ENCODE measurements at regions not wholly inside any gene's neighbourhood (a gene's known extent, or its start where the extent isn't known, plus 50 kb on each side); places are given as distances from the start of the nearest gene placed in this dataset.

DNA sequence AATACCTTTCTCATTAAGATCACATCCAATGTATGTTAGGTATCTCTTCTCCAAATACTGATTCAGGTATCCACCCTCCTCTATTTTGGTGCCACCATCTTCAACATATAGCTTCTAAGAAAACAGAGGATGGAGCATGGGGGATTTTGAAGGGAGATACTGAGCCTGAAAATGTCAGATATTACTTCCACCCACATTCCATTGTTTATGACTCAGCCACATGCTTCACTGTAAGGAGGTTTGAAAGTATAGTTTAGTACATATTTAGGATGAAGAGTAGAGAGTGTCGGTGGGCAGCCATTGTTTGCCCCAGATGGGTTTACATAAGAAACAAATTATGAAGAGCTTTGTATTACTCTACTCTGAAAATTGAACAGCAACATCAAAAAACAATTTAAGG, 286.7 kb downstream of the TFAP2B start:
- Histone ChIP-seq H2AFZ (no peak overlapping the region), H3K4me2 (no peak overlapping the region), H3K9me2 (ENCODE audit: insufficient read depth) (peaks cover 5% of the 10 kb centered on the region; the same call in 1 of the 2 replicates), H3K27me3 (ENCODE audit: insufficient read depth) (no peaks in the 10 kb centered on the region), H3F3A (replicated peaks; ENCODE audit: low read depth) (no peaks in the 10 kb centered on the region), H3K36me3 (ENCODE audit: insufficient read depth) (no peaks in the 10 kb centered on the region), H4K20me1 (replicated peaks; ENCODE audit: insufficient read depth) (no peaks in the 10 kb centered on the region), H3K27ac (ENCODE audit: low read depth) (no peak overlapping the region), H3K79me2 (replicated peaks; ENCODE audit: insufficient read depth) (no peaks in the 10 kb centered on the region), H3K4me3 (no peak overlapping the region), H3K4me1 (ENCODE audit: insufficient read depth) (no peaks in the 10 kb centered on the region)
- peaks cover 1% of the 10 kb centered on the region for H3K27me3 Mint-ChIP-seq (ENCODE audit: insufficient read depth, low read depth, poor library complexity)
- no peaks in the 10 kb centered on the region for H3K36me3 Mint-ChIP-seq (ENCODE audit: low read depth)
- ATAC-seq (no peak), DNase-seq (ENCODE audit: low spot score) (no peak)
- TF ChIP-seq, protein P1, sequence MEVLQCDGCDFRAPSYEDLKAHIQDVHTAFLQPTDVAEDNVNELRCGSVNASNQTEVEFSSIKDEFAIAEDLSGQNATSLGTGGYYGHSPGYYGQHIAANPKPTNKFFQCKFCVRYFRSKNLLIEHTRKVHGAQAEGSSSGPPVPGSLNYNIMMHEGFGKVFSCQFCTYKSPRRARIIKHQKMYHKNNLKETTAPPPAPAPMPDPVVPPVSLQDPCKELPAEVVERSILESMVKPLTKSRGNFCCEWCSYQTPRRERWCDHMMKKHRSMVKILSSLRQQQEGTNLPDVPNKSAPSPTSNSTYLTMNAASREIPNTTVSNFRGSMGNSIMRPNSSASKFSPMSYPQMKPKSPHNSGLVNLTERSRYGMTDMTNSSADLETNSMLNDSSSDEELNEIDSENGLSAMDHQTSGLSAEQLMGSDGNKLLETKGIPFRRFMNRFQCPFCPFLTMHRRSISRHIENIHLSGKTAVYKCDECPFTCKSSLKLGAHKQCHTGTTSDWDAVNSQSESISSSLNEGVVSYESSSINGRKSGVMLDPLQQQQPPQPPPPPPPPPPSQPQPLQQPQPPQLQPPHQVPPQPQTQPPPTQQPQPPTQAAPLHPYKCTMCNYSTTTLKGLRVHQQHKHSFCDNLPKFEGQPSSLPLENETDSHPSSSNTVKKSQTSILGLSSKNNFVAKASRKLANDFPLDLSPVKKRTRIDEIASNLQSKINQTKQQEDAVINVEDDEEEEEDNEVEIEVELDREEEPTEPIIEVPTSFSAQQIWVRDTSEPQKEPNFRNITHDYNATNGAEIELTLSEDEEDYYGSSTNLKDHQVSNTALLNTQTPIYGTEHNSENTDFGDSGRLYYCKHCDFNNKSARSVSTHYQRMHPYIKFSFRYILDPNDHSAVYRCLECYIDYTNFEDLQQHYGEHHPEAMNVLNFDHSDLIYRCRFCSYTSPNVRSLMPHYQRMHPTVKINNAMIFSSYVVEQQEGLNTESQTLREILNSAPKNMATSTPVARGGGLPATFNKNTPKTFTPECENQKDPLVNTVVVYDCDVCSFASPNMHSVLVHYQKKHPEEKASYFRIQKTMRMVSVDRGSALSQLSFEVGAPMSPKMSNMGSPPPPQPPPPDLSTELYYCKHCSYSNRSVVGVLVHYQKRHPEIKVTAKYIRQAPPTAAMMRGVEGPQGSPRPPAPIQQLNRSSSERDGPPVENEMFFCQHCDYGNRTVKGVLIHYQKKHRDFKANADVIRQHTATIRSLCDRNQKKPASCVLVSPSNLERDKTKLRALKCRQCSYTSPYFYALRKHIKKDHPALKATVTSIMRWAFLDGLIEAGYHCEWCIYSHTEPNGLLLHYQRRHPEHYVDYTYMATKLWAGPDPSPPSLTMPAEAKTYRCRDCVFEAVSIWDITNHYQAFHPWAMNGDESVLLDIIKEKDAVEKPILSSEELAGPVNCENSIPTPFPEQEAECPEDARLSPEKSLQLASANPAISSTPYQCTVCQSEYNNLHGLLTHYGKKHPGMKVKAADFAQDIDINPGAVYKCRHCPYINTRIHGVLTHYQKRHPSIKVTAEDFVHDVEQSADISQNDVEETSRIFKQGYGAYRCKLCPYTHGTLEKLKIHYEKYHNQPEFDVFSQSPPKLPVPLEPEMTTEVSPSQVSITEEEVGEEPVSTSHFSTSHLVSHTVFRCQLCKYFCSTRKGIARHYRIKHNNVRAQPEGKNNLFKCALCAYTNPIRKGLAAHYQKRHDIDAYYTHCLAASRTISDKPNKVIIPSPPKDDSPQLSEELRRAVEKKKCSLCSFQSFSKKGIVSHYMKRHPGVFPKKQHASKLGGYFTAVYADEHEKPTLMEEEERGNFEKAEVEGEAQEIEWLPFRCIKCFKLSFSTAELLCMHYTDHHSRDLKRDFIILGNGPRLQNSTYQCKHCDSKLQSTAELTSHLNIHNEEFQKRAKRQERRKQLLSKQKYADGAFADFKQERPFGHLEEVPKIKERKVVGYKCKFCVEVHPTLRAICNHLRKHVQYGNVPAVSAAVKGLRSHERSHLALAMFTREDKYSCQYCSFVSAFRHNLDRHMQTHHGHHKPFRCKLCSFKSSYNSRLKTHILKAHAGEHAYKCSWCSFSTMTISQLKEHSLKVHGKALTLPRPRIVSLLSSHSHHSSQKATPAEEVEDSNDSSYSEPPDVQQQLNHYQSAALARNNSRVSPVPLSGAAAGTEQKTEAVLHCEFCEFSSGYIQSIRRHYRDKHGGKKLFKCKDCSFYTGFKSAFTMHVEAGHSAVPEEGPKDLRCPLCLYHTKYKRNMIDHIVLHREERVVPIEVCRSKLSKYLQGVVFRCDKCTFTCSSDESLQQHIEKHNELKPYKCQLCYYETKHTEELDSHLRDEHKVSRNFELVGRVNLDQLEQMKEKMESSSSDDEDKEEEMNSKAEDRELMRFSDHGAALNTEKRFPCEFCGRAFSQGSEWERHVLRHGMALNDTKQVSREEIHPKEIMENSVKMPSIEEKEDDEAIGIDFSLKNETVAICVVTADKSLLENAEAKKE (CRISPR knock-in tag; IDR thresholded peaks at IDR 0.05), result no peak
- TF ChIP-seq JUNB (IDR thresholded peaks at IDR 0.05; ENCODE audit: unreplicated experiment), result no peak
- TF ChIP-seq EZH2phosphoT487 (IDR thresholded peaks at IDR 0.05; ENCODE audit: unreplicated experiment), result no peak
- no peak for TF ChIP-seq STAT1 (IDR thresholded peaks at IDR 0.05; ENCODE audit: unreplicated experiment)
- TF ChIP-seq ZNF331 (CRISPR knock-in tag; IDR thresholded peaks at IDR 0.05; ENCODE audit: low read depth), result no peak
- no peak for TF ChIP-seq CREB1 (CRISPR knock-in tag; IDR thresholded peaks at IDR 0.05; ENCODE audit: low read depth)
- no peak for TF ChIP-seq POLR2AphosphoS5 (IDR thresholded peaks at IDR 0.05; ENCODE audit: low read depth)
- TF ChIP-seq REST (IDR thresholded peaks at IDR 0.05; ENCODE audit: unreplicated experiment), result no peak
- no peak for TF ChIP-seq EZH2 (IDR thresholded peaks at IDR 0.05; ENCODE audit: low read depth, unreplicated experiment)
- no peak for TF ChIP-seq NANOG (IDR thresholded peaks at IDR 0.05; ENCODE audit: borderline replicate concordance)
- TF ChIP-seq ZNF114 (CRISPR knock-in tag; IDR thresholded peaks at IDR 0.05), result no peak
- TF ChIP-seq, protein P2, sequence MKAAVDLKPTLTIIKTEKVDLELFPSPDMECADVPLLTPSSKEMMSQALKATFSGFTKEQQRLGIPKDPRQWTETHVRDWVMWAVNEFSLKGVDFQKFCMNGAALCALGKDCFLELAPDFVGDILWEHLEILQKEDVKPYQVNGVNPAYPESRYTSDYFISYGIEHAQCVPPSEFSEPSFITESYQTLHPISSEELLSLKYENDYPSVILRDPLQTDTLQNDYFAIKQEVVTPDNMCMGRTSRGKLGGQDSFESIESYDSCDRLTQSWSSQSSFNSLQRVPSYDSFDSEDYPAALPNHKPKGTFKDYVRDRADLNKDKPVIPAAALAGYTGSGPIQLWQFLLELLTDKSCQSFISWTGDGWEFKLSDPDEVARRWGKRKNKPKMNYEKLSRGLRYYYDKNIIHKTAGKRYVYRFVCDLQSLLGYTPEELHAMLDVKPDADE (IDR thresholded peaks at IDR 0.05), result no peak
- no peak for TF ChIP-seq CTCF (conservative IDR thresholded peaks at IDR 0.05; ENCODE audit: low read depth in 2 of 2)
- no peak overlapping the region for H3K27ac Mint-ChIP-seq
- no peaks in the 10 kb centered on the region for H3K4me1 Mint-ChIP-seq
- no peaks in the 10 kb centered on the region for H3K9me3 Mint-ChIP-seq
- no peak overlapping the region for H3K4me3 Mint-ChIP-seq
